ENCODE measurements at regions not wholly inside any gene's neighbourhood (a gene's known extent, or its start where the extent isn't known, plus 50 kb on each side); places are given as distances from the start of the nearest gene placed in this dataset.

- TF ChIP-seq CREB1 (IDR thresholded peaks at IDR 0.05) = 0 out of 2 replicates have a peak, but pooled peaks have one; percentile 16
- no peak for TF ChIP-seq KDM4A (IDR thresholded peaks at IDR 0.05; ENCODE audit: low read depth, low read length, severe bottlenecking)
- TF ChIP-seq CHD1 (IDR thresholded peaks at IDR 0.05; ENCODE audit: low read depth, low read length) = no peak
- TF ChIP-seq EP300 (IDR thresholded peaks at IDR 0.05; ENCODE audit: borderline replicate concordance in 1 of 2, low read depth in 2 of 2, low read length in 2 of 2) = no peak
- TF ChIP-seq RXRA (IDR thresholded peaks at IDR 0.05; ENCODE audit: insufficient read depth, low read depth, low read length) = no peak
- no peak for TF ChIP-seq FOSL1 (IDR thresholded peaks at IDR 0.05; ENCODE audit: insufficient read depth, low read depth, low read length)
- no peak for TF ChIP-seq SAP30 (IDR thresholded peaks at IDR 0.05; ENCODE audit: insufficient read depth, insufficient replicate concordance, low read length)
Observed at GRCh38 chr10:106189292-106189691, 975.2 kb downstream of the SORCS1 start (continued).
